Pancreas (tissue), 10 donors: ENCODE measurements at regions not wholly inside any gene's neighbourhood (a gene's known extent, or its start where the extent isn't known, plus 50 kb on each side); places are given as distances from the start of the nearest gene placed in this dataset.

Experiments
- ATAC-seq, 4 donors: fragments of 200-7000 bp; cut with Tn5 transposase; one replicate each; pipeline versions ENCODE4 v1.8.0 to v1.9.1; 2020; ENCODE audit warnings: mild to moderate bottlenecking in 4 of 4, moderate library complexity in 4 of 4
- DNase-seq, 6 donors: peaks; one replicate each; pipeline ENCODE4 v3.0.0-alpha.2; 2020
- FAIRE-seq: peaks from 2 replicates; lab custom pipeline; 2012; peaks lifted over from hg19 to GRCh38; lab: Jason Lieb, UNC
- H3K27ac ChIP-seq, 4 donors: fragments of 200-600 bp; sonication (generic); 1 replicate in 3 of 4; 2 replicates in 1 of 4; pipeline versions ENCODE4 v1.5.0 to v1.8.0; 2020
- H3K27me3 ChIP-seq, 4 donors: fragments of 200-600 bp; one replicate each; pipeline ENCODE4 v1.8.0; 2021
- H3K36me3 ChIP-seq, 3 donors: fragments of 200-600 bp; sonication (generic) in 1 of 3; one replicate each; pipeline versions ENCODE4 v1.5.0 to v1.8.0; 2020 to 2021
- H3K4me1 ChIP-seq, 3 donors: fragments of 200-600 bp; one replicate each; pipeline ENCODE4 v1.8.0; 2021
- H3K4me3 ChIP-seq, 4 donors: fragments of 200-600 bp; sonication (generic) in 2 of 4; one replicate each; pipeline versions ENCODE4 v1.5.0 to v1.8.0; 2020 to 2021
- H3K9me3 ChIP-seq, 4 donors: fragments of 200-600 bp; one replicate each; pipeline ENCODE4 v1.8.0; 2021
- WGBS, 2 donors: extraction: QIAGEN DNeasy Blood & Tissue Kit; methylation state at CpG; one replicate each; pipeline ENCODE4 v1.1.7; 2013; 5-methylcytosine and 5-hydroxymethylcytosine counted together
- intact Hi-C, 3 donors: fragments of 100-400 bp; cut with DNase I; formaldehyde crosslinking; loops; one replicate each; pipeline versions ENCODE4 v1.11.1 to v1.14.2; 2022
- TF ChIP-seq, protein P1 (sequence below), 4 donors: fragments of 200-600 bp; sonication (generic) in 3 of 4; IDR thresholded peaks; one replicate each; pipeline versions ENCODE4 v1.5.0 to v1.8.0; 2021; ENCODE audit warnings: antibody characterized with exemption in 4 of 4
- donor health status: healthy with polysubstance abuse.
- donor health status: DM: no; HTN: no; CAD: no; lungs with moderate emphysema.
- donor health status: DM: no; HTN: no; CAD: no.
- donor health status: control.
- donor health status: control.
- donor health status: Bipolar disorder and iron deficiency.
- donor health status: DM: yes; HTN: yes; CAD: no.
- donor health status: DM: no; HTN: no; CAD: no.
- donor health status: DM: no; HTN: no; CAD: no.
- donor health status: DM: yes; HTN: yes; CAD: no.

- Histone ChIP-seq H3K27me3 (no peaks in the 10 kb centered on the region), H3K27ac (no peak overlapping the region), H3K9me3 (no peaks in the 10 kb centered on the region), H3K36me3 (no peaks in the 10 kb centered on the region), H3K4me1 (no peaks in the 10 kb centered on the region), H3K4me3 (no peak overlapping the region)
- intact Hi-C loops: no loop called here
- TF ChIP-seq, protein P1, sequence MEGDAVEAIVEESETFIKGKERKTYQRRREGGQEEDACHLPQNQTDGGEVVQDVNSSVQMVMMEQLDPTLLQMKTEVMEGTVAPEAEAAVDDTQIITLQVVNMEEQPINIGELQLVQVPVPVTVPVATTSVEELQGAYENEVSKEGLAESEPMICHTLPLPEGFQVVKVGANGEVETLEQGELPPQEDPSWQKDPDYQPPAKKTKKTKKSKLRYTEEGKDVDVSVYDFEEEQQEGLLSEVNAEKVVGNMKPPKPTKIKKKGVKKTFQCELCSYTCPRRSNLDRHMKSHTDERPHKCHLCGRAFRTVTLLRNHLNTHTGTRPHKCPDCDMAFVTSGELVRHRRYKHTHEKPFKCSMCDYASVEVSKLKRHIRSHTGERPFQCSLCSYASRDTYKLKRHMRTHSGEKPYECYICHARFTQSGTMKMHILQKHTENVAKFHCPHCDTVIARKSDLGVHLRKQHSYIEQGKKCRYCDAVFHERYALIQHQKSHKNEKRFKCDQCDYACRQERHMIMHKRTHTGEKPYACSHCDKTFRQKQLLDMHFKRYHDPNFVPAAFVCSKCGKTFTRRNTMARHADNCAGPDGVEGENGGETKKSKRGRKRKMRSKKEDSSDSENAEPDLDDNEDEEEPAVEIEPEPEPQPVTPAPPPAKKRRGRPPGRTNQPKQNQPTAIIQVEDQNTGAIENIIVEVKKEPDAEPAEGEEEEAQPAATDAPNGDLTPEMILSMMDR (IDR thresholded peaks at IDR 0.05): no peak
- ATAC-seq (no peak), FAIRE-seq (no peak), DNase-seq (no peak)
- 35 to 45% methylated on average over 1 of the region's 1 CpG for WGBS, 2 donors
Measured at GRCh38 chr16:58820411-58820810, 86.3 kb upstream of the GOT2 start.

GRCh38 chr16:58815181-58815888 is 81.2 kb upstream of the GOT2 start:
- intact Hi-C loops: no loop called here
- ATAC-seq: no peak

DNA sequence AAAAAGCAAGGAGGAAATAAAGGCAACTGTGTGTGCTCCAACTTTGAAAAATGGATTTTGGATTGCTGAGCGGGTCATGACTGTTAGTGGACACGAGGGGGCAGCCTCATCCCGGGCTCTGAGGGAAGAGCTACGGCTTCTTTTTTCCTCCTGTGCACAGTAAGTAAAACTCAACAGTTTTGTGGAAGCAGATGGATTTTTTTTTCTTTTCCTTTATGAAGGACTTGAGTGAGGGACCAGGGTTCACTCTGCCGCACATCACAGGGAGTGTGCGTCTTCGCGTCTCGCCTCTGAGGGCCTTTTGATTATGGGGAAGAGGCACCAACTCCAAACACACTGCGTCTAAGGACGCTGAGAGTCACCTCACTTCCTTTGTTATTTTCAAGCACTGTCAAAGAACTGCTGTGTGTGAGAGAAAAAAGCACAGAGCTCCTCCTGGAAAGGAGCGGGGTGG is 80.3 kb upstream of the GOT2 start:
- FAIRE-seq (no peak), ATAC-seq (peak; percentile 53 to 94 (median 88)), DNase-seq (peak in 5 of 6 donors; percentile 7 to 64 (median 31))
- no peaks in the 10 kb centered on the region for H3K9me3 ChIP-seq
- WGBS, 2 donors: 0 to 1% methylated on average over 12 of the region's 12 CpGs
- no peak overlapping the region for H3K4me3 ChIP-seq
- H3K36me3 ChIP-seq: no peaks in the 10 kb centered on the region
- H3K27me3 ChIP-seq: peaks cover 0 to 3% (median 0%) of the 10 kb centered on the region in 4 donors
- no peak overlapping the region for H3K27ac ChIP-seq
- no peaks in the 10 kb centered on the region for H3K4me1 ChIP-seq
- TF ChIP-seq, protein P1 (IDR thresholded peaks at IDR 0.05): peak; percentile 63 to 83 (median 74)
- intact Hi-C loops: no loop called here

More at GRCh38 chr16:58815181-58815888, 81.2 kb upstream of the GOT2 start:
- Histone ChIP-seq H3K9me3 (no peaks in the 10 kb centered on the region), H3K36me3 (no peaks in the 10 kb centered on the region), H3K27me3 (no peaks in the 10 kb centered on the region), H3K27ac (no peak overlapping the region), H3K4me3 (no peak overlapping the region), H3K4me1 (no peaks in the 10 kb centered on the region)
- FAIRE-seq (no peak), DNase-seq (no peak)
- 57 to 70% methylated on average over 7 of the region's 7 CpGs for WGBS, 2 donors
- TF ChIP-seq, protein P1 (IDR thresholded peaks at IDR 0.05): no peak

DNA sequence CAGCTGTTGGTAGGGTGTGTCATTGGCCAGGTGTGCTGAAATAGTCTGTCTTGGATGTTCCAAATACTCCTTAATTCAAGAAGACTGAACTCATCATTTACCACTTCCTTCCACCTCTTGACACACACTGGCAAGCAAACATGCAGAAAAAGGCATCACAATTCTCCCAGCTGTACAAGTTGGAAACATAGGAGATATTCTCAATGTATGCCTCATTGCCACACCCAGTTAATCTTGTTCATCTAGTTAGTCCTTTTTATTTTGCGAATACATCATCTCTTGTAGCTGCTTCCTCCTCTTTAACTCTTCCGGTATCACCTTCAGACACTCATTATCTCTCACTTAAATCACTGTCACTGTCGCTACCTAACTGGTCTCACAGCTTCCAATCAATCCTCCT is 75.1 kb upstream of the GOT2 start:
- H3K36me3 ChIP-seq: no peaks in the 10 kb centered on the region
- ATAC-seq: no peak
- H3K9me3 ChIP-seq: no peaks in the 10 kb centered on the region
- no peak overlapping the region for H3K27ac ChIP-seq
- peaks cover 0 to 6% (median 0%) of the 10 kb centered on the region in 4 donors for H3K27me3 ChIP-seq
- no peak for DNase-seq
- no peaks in the 10 kb centered on the region for H3K4me1 ChIP-seq
- no peak overlapping the region for H3K4me3 ChIP-seq
- whole genome bisulfite sequencing, 2 donors: 67 to 79% methylated on average over 3 of the region's 3 CpGs
- FAIRE-seq: no peak
- TF ChIP-seq, protein P1 (IDR thresholded peaks at IDR 0.05): no peak
- intact Hi-C loops: no loop called here

DNA sequence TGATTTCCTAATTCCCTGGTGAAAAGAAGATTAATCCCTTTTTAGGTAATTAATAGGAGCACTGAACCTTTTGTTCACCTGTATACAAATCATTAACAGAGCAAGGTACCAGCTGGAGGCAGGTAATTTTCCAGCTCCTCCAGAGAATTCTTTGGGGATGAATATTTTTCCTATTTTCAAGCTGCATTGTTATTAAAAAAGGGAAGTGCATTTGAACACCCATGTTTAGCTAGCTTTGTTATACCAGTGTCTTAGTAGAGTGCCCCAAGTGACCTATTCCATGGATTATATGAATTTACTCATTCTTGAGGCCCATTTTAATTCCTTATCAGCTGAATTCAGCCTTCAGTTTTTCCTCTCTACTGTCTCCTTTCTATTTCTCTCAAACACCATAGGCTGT is 73.2 kb upstream of the GOT2 start:
- H3K9me3 ChIP-seq: no peaks in the 10 kb centered on the region
- H3K27ac ChIP-seq: no peak overlapping the region
- H3K27me3 ChIP-seq: peaks cover 0 to 6% (median 0%) of the 10 kb centered on the region in 4 donors
- no peaks in the 10 kb centered on the region for H3K4me1 ChIP-seq
- no peak overlapping the region for H3K4me3 ChIP-seq
- no peak for ATAC-seq
- no peak for DNase-seq
- FAIRE-seq: no peak
- no peaks in the 10 kb centered on the region for H3K36me3 ChIP-seq
- TF ChIP-seq, protein P1 (IDR thresholded peaks at IDR 0.05): no peak
- intact Hi-C loops: no loop called here
